ENCODE measurements at regions not wholly inside any gene's neighbourhood (a gene's known extent, or its start where the extent isn't known, plus 50 kb on each side); places are given as distances from the start of the nearest gene placed in this dataset.

DNA sequence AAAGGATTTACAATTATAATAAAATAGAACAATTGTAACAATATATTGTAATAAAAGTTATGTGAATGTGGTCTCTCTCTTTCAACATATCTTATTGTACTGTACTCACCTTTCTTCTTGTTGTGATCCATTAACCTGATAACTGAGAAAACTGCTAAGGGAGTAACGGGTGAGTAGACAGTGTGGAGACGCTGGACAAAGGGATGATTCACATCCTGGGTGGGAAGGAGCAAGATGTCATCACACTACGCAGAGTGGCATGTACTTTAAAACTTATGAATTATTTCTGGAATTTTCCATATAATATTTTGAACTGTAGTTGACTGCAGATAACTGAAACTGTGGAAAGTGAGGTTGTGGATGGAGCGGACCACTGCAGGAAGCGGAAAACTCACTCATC, 91.2 kb upstream of the PLPP4 start:
- no peak for DNase-seq (ENCODE audit: extremely low read depth in 1 of 2, low read depth in 1 of 2)

DNA sequence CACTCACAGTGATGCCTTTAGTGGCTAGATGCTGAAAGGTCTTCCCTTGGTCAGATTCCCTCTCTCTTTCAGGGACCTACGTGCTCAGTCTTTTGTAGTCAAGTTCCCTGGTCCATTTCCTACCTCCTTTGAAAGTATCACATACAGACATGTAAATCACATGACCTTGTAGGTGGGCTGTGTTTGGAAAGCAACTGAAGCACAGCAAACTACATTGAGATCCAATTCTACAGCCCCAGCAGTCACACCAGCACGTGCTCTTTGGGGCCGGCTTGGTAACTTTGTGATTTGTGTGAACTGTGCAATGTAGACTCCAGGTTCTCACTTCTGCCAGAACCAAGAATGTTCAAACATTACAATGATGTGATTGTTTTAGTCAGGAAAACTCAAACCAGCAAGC, 89.7 kb upstream of the PLPP4 start:
- no peak for DNase-seq (ENCODE audit: extremely low read depth in 1 of 2, low read depth in 1 of 2)

DNA sequence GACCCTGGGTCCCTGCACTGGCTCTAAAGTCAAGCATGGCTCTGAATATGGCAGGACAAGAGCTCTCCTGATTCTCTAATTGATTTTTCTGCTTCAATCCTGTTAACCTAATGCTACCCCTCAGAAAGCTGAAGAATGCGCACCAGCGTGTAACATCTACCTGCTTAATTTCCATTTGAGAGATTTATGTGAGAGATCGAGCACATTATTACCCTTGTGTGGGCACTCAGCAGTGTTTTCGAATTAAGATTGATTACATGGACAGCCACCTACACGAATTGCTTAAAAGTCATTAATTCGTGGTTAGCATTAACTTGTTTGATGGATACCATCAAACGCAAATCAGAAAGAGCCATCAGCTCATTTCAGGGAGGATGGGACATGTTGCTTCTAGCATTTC, 88.7 kb upstream of the PLPP4 start:
- DNase-seq (ENCODE audit: extremely low read depth in 1 of 2, low read depth in 1 of 2) = no peak

DNA sequence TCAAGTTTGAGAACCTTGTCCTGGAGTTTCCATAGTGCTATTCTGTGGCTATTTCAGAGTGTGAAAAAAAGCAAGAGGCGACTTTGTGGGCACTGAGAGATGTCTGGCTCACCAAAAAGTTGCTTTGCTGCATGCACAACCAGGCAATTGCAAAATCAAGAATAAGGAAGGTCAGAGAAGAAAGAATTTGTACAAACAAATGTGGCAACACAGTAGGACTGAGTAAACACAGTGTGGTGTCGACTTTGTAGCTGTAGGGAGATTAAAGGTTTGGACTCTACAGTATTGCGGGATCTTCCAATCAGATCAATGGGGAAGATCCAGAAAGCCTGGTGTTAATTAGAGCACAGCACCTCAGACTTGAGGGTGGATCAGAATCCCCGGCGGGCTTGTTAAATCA, 88.1 kb upstream of the PLPP4 start:
- DNase-seq (ENCODE audit: extremely low read depth in 1 of 2, low read depth in 1 of 2) = no peak

DNA sequence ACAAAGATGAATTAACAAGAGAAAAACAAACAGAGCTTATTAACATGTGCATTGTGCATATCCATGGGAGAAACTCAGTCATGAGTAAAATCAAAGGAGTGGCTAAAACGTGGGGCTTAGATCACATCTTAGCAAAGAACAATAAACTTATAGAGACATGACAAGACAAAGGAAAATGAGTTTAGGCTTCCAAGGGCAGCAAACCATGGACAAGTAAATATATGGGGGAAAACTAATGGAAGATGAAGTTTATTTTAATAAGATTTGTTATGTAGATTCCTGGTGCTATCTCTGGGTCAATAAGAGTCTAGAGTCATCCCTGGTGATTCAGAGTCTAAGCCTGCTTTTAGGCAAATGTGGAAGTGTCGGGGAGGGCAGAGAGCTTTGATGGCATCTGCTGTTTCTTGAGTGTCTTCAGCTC, 87.2 kb upstream of the PLPP4 start:
- no peak for DNase-seq (ENCODE audit: extremely low read depth in 1 of 2, low read depth in 1 of 2)

DNA sequence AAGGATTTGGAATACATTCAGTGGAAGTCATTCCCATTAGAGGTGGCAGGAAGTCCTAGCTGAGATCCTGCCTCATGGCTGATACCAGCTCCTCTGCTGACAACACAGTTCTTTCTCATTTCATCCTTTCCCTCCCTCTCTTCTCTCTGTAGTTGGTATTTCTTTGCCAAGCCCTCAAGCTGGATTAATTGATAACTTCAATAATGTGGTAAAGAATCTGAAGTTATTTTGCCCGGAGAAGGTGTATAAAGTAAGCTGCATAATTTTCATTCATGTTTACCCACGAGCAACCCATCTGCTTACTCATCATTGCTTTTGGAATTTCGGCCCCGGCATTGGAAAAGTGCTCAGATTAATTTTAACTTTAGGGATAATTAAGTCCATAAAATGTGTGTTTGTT, 85.2 kb upstream of the PLPP4 start:
- no peak for DNase-seq (ENCODE audit: extremely low read depth in 1 of 2, low read depth in 1 of 2)

DNA sequence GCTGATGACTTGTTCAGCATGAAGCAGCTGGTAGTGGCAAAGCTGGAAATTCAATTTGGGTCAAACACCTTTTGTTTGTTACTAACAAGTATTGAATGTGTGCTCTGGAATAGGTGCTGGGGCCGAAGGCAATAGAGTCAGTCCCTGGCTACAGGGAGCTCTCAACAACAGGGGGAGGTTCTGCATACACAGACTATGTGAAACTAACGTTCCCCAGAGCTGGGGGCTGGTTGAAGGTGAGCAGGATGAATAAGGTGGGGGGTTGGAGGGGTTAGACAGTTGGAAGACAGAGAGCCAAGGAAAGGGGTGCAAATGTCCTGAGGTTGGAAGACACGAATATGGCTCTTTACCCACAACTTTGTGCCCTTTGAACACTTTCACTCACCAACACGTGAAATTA, 84.1 kb upstream of the PLPP4 start:
- no peak for DNase-seq (ENCODE audit: extremely low read depth in 1 of 2, low read depth in 1 of 2)

DNA sequence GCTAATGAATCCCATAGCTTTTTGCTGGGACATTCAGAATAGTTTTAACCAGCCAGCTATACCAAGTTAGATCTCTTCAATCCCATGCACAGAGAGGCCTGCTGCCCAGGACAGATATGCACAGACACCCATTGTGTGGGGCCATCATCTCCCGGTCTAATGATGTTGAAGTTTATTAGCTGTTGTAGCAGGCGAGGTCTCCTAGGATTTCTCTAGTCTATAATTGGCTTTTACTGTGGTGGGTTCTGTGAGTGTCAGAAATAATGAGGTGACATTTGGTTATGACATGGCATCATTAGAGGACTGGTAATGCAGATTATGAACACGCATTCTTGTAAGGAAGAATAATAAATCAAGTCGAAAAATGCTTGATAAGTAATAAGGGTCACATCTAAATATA, 81.4 kb upstream of the PLPP4 start:
- no peak for DNase-seq (ENCODE audit: extremely low read depth in 1 of 2, low read depth in 1 of 2)

DNA sequence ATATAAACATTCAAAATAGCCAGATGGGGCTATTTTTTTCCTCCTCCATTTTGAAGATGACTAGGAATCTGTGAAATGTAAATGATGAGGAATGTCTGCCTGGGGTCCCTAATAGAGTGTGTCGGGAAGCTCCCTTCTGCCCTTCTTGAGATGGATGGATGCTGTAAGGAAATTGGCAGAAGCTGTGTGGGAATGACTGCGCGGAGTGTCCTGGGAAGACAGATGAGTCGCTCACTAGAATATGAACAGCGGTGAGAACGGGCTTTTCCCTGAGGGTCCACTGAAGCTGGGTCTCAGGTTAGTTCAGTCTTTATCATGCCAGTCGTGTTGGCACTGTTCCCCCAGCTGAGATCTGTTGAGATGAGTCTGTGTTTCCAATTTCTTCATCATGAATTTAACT, 75.1 kb upstream of the PLPP4 start:
- DNase-seq (ENCODE audit: extremely low read depth in 1 of 2, low read depth in 1 of 2) = no peak

DNA sequence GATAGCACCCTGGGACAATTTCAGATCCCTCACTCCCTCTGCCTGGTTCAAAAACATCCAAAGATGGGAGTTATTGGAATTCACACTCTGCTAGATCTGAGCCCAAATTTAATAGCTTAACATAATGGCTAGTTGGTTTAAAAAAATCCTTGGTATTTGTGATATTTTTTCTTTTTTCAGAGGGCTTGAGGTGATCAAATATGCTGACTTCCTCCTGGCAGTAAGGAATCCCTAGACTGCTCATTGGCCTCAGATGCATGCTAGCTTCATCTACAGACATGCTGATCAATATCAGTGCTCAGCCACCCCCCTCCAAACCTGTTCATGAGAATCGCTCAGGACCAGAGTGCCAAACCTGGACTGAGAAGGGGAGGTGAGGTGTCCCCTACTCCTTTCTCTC, 74.7 kb upstream of the PLPP4 start:
- no peak for DNase-seq (ENCODE audit: extremely low read depth in 1 of 2, low read depth in 1 of 2)

DNA sequence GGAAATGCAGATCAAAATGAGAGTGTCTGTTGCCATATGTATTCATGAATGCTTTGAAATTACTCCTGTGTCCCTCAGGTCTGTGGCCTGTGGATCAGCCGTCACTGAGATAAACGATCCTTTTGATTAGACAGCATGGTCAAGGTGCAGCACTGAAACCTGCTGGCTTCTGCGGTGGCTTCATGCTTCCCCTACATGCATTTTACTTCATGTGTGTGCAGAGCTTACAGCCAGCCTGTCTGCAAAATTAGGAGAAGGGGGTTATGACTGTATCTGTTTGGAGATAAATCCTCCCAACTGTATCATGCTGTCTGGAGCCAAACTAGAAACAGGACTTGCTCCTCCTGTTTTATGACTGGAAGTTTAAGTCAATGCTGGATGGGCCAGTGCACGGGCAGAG, 71.0 kb upstream of the PLPP4 start:
- no peak for DNase-seq (ENCODE audit: extremely low read depth in 1 of 2, low read depth in 1 of 2)

DNA sequence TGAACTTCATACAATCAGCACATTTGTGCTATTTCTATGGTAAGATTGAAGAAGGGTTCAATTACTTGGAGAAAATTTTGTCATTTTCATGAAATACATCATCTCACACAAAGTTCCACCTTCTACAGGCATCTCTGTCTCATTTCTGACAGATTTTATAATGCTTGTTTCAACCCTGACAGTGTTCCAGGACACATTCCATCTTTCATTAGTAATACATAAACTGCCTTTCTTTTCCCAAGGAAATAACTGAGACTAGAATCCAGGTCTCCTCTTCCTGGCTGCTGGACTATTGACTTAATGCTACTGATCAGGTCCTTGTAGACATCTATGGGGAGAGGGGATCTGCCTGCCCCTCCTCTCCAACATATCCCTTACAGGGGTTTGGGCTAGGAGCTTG, 70.1 kb upstream of the PLPP4 start:
- no peak for DNase-seq (ENCODE audit: extremely low read depth in 1 of 2, low read depth in 1 of 2)

DNA sequence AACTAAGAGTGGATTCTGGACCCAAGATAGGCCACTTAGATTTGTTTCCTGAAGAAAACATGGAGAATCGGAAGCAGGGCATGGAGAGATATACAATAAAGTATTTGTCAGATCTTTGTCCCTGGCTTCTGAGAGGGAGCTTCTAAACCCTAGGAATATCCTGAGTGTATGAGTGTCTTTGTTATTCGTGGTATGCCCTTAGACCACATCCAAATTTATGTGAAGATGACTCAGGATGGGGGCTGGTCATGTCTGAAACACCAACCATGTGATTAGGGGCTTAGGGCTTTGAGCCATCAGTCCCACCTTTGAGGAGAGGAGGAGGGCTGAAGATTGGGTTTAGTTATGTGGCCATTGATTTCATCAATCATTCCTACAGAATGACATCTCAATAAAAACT, 69.7 kb upstream of the PLPP4 start:
- DNase-seq (ENCODE audit: extremely low read depth in 1 of 2, low read depth in 1 of 2) = no peak

DNA sequence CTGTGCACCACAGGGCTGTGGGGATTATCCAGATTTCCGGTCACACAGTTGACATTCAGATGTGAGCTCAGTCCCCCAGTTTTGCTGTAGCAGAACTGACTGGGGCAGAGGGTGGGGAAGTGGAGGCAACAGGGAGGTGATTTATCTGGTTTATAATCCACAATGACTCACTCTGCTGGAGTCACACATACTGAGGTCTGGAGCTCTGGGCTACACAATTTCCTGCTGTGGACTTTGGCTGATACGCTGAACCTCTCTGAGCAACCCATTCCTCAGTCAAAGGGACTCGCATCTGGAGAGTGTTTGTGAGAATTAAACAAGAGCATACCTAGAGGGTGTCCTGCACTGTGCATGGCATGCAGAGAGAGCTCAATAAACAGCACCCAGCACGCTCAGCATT, 64.8 kb upstream of the PLPP4 start:
- no peak for DNase-seq (ENCODE audit: extremely low read depth in 1 of 2, low read depth in 1 of 2)

DNA sequence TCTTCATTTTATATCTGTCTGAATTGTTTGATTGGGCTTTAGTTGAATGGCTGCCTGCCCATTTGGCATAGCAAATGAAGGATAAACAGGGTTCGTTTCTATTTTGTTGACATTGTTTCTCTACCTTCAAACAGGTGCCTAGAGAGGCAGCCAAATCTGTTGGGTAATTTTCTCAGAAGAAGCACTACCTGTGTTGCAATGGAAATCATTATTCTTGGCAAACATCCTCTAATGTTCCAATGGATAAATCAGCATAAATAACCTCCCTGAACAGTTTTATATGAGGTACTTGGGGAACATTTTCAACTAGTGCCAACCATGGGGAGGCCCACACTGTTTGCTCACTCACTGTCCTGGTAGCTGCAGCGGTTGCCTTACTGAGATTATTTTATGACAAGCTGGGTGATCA, 64.4 kb upstream of the PLPP4 start:
- DNase-seq (ENCODE audit: extremely low read depth in 1 of 2, low read depth in 1 of 2) = no peak

DNA sequence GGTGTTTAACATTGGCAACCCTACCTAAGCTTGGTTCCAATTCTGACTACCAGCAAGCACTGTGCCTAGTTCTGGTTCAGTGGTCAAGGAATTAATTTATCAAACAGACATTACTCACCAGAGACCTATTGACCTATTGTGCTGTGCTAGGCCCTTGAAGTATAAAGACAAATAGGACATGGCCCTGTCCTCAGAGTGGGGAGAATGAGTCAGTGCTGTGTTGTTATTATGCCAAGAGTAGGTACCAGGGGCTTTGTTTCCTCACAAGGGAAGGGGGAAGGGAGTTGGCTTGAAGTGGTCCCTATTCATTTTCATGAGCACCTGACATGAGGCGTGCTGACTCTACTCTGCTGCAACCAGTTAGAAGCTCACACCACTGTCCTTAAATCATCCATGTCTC, 62.6 kb upstream of the PLPP4 start:
- DNase-seq (ENCODE audit: extremely low read depth in 1 of 2, low read depth in 1 of 2) = no peak

DNA sequence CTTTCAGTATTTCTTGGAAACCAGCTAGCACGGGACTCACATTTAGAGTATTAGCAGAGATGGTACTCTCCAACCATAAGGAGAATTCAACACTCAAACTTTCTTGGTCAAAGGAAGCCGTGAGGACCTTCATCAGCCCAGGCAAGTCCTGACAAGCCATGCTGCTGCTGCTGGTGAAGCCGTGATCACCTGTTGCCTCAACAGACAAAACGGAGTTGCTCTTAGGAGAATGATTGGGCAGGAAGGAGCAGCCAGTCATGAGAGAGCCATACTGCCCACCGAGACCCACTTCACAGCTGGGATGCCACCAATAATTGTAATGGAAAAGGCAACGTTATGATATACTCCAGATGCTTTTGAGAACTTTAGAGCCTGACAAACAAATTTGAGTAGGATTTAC, 60.8 kb upstream of the PLPP4 start:
- DNase-seq (ENCODE audit: extremely low read depth in 1 of 2, low read depth in 1 of 2) = no peak

DNA sequence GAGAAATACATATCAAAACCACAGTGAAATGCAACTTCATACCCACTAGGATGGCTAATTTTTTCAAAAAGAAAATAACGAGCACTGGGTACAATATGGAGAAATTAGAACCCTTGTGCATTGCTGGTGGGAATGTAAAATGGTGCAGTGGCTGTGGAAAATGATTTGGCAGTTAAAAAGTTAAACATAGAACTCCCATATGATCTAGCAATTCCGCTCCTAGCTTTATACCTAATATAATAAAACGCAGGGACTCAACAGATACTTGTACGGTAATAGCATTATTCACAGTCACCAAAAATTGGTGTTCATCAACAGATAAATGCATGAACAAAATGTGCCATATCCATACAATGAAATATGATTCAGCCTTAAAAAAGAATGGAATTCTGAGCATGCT, 58.8 kb upstream of the PLPP4 start:
- DNase-seq (ENCODE audit: extremely low read depth in 1 of 2, low read depth in 1 of 2) = no peak

DNA sequence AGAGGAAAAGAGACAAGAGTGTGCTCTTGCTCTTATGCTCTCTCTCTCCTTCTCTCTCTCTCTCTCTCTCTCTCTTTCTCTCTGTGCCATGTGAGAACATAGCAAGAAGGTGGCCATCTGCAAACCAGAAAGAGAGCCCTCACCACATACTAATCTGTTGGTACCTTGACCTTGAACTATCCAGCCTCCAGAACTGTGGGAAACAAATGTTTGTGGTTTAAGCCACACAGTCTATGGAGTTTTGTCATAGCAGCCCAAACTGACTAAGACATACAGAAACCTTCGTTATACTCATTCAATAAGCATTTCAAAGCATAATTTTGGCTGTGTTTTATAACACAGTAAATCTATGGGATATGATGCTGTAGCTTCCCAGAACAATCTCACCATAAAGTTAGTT, 56.4 kb upstream of the PLPP4 start:
- DNase-seq (ENCODE audit: extremely low read depth in 1 of 2, low read depth in 1 of 2) = no peak

DNA sequence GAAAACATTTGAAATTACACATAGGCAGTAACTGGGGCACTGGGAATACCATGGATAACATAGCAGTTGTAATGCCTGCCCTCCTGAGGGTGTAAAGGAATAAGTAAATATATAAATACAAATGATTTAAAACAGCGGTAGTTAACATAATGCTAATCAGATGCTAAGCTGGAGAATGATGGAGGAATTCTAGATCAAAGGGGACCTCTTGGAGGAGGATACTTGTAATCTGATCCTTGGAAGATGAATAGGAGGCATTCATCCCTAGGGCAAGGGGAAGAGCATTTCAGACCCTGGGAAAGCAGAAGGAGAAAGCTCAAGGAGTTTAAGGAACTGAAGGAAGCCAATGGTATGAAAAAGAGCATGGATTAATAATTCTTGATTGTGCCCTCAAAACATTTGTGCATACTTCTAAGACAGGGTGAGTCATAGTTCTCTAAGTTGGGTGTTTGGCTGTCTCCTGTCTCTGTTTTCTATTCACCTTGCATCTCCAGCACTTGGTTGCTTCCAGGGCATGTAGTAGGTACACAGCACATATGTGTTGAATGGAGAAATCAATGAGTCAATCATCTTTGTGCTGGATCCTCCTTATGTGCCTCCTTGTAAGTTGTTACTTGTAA, 54.8 kb upstream of the PLPP4 start:
- no peak for DNase-seq (ENCODE audit: extremely low read depth in 1 of 2, low read depth in 1 of 2)

DNA sequence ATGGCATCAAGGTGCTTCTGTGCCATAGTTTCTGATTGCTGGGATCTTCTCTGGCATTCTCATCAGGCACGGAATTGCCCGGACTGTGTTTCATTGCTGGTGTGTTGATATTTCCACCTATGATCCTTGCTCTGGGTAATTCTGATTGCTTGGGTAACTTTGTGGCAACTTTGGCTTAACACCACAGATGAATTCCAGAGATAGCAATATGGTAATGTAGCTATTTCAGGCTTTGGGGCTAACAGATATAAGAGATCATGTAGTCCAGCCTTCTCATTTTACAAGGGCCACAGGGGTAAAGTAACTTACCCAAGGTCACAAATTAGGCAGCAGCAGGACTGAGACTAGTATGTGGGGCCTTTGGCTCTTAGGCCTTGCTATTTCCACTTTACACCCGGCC, 53.9 kb upstream of the PLPP4 start:
- DNase-seq (ENCODE audit: extremely low read depth in 1 of 2, low read depth in 1 of 2) = no peak

DNA sequence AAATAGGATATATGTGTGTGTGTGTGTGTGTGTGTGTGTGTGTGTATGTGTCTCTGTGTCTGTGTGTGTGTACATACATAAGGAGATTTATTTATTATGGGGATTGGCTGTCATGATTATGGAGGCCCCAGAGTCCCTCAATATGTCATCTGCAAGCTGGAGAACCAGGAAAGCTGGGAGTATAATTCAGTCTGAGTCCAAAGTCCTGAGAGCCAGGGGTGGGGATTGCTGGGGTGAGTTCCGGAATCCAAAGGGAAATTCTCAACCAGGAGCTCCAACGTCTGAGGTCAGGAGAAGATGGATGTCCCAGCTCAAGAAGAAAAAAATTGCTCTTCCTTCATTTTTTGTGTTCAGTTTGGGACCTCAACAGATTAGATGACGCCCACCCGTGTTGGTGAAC, 50.7 kb upstream of the PLPP4 start:
- no peak for DNase-seq (ENCODE audit: extremely low read depth in 1 of 2, low read depth in 1 of 2)
